GM12873 (cell line): ENCODE measurements at regions not wholly inside any gene's neighbourhood (a gene's known extent, or its start where the extent isn't known, plus 50 kb on each side); places are given as distances from the start of the nearest gene placed in this dataset.

Experiments used
- TF ChIP-seq, protein P1 (sequence below): IDR thresholded peaks from 2 replicates; pipeline ENCODE4 v1.5.1; 2012; ENCODE audit warnings: low read depth, mild to moderate bottlenecking, moderate library complexity, low read length, control low read depth; ENCODE audit not compliant: insufficient read depth; ENCODE audit errors: missing control alignments

DNA sequence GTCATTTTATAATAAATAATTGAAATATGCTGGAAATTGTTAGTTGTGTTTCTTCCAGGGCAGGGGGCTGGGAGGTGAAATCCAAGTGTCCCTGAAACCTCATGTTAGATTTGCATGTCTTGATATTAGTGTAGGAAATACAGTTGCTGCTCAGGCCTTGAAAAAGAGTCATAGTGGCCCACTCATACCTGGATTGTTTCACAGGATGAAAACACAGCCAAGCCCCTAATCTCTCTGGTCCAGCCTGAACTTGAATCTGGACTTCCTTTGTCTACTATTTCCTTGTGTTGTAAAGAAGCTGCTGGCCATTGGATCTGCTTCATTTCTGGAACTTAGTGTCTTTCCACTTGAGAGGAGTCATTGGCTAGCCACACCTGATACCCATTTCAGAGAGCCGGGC, 108.8 kb upstream of the JARID2 start:
- TF ChIP-seq, protein P1, sequence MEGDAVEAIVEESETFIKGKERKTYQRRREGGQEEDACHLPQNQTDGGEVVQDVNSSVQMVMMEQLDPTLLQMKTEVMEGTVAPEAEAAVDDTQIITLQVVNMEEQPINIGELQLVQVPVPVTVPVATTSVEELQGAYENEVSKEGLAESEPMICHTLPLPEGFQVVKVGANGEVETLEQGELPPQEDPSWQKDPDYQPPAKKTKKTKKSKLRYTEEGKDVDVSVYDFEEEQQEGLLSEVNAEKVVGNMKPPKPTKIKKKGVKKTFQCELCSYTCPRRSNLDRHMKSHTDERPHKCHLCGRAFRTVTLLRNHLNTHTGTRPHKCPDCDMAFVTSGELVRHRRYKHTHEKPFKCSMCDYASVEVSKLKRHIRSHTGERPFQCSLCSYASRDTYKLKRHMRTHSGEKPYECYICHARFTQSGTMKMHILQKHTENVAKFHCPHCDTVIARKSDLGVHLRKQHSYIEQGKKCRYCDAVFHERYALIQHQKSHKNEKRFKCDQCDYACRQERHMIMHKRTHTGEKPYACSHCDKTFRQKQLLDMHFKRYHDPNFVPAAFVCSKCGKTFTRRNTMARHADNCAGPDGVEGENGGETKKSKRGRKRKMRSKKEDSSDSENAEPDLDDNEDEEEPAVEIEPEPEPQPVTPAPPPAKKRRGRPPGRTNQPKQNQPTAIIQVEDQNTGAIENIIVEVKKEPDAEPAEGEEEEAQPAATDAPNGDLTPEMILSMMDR: no peak

DNA sequence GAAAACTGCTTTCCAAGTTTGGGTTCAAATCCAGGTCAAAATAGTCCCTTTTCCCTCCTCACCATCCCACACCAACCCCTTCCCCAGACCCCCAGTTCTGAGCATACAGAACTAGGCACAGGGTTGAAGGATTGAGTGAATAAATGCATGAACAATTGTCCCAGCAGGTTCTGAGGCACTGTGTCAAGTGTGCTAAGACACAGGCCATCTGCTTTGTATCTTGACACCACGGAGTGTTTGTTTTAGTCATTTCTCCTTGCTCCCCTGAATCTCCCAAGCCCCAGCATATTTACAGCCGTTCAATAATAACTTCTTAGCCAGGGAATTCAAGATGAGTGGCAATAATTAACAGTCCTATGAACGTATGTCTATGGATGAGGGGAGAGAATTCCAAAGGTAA, 102.8 kb upstream of the JARID2 start:
- TF ChIP-seq, protein P1: no peak

DNA sequence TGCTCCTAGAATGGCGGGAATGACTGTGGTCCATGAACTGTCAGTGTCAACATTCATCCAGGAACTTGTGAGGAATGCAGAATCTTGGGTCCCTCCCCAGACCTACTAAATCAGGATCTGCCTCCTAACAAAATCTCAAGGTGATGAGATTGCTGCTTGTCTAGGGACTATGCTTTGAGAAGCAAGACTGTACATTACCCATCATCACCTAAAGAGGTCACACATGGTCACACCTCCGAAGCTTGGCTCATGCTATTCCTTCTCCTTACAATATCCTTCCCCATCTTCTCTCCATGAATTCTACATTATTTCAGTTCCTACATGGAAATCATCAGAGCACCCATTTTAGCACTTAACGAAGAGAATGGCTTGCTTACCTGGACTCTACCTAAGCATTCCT, 102.3 kb upstream of the JARID2 start:
- TF ChIP-seq, protein P1: no peak

DNA sequence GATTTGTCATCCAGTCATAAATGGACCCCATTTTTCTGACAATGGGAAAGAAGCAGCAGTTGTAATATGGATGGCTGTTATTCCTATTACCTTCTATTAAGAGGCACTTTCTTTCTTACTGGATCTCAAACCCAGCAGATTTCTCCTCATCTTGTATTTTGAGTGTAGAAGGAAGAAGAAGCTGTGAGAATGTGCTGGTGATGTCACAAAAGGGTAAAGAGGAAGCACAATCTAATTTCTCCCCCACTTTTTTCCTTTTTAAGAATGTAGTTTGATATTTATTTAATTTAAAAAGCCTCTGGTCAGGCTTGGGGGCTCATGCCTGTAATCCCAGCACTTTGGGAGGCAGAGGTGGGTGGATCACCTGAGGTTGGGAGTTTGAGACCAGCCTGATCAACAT, 100.0 kb upstream of the JARID2 start:
- TF ChIP-seq, protein P1: no peak

DNA sequence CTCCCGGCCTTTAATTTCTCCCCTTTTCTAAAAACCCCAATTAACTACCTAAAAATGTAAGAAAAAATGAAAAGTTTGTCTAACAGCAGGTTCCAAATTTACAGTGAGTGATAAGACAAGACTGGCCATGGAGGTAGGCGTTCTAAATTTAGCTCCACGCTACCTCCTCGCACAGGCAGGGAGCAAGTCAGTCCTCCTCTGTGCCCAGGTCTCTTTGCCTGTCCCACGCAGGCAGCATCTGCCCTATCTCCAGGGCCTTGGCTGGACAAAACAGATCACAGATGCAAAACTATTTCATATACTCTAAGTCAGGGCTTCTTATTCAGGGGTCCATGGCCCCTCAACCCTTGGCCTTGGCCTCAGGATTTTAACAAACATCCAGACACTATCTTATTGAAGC, 98.0 kb upstream of the JARID2 start:
- TF ChIP-seq, protein P1: no peak

DNA sequence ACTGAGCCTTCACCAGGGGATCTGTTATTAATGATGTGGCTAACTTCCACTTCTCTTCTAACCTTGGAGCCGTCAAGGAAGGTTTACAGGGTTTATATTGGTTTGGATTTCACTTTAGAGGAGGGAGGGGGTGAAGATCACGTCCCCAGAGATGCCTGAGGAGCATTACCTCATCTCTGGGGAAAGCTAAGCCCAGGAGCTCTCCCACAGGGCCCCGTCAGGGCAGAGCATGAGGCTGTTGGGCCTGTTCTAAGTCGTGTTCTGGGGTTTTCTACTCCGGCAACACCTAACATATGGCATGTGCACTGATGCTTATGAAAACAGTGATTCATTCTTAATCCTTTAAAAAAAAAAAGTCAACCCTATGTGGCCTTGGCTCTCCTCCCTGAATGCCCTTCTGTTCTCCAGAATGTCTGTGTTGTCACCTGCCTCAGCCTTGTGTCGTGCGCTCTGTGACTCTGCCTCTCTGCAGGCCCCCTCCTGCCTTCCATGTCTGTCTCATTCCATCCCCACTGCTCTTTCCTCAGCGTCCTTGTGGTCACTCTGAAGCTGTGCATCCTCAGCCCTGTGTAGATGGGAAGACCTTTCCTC, 97.4 kb upstream of the JARID2 start:
- TF ChIP-seq, protein P1: no peak

DNA sequence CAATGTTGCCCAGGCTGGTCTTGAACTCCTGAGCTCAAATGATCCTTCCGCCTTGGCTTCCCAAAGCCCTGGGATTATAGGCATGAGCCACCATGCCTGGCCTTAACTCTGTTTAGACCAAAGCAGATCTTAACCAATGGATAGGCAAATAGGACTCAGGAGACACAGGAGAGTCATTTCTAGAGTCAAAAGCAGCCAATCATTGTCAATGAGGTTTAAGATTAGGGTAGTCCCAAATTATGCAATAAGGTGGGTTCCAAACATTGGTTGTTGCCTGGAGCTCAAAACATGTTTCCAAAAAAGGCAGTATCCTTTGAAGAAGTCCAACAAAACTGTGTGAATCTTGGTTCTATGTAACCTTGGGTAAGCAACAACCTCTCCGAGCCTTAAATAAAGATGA, 95.7 kb upstream of the JARID2 start:
- TF ChIP-seq, protein P1: no peak

DNA sequence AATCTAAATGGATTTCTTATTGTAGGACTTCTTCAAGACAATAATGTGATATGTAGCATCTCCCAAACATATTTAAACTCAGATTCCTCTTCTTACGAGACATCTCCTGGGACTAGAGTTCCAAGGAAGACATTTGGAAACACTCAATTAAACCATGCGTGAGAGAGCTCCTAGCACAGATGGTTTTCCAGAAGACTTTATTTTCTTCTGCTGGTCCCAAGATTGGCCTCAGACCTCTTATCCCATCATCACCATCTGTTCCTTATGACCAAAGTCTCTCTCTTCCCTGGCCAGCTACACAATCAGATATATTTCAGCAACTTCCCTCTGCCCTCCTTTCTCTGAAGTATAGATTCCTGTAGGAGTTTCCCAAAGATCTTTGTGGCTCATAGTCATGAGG, 93.2 kb upstream of the JARID2 start:
- TF ChIP-seq, protein P1: no peak
